IPS DF 6.9 (cell line): ENCODE measurements at regions not wholly inside any gene's neighbourhood (a gene's known extent, or its start where the extent isn't known, plus 50 kb on each side); places are given as distances from the start of the nearest gene placed in this dataset.

Experiments
- DNase-seq: peaks from one replicate; pipeline ENCODE4 v3.0.0-alpha.2; 2013; ENCODE audit warnings: low read depth, low spot score
- H3K27ac ChIP-seq: one replicate; pipeline ENCODE4 v1.5.1; 2013; ENCODE audit warnings: low read length, control low read depth
- H3K27me3 ChIP-seq: 2 replicates; pipeline ENCODE4 v1.6.1; 2013; ENCODE audit warnings: mild to moderate bottlenecking, low read length; ENCODE audit not compliant: control insufficient read depth, insufficient read depth
- H3K36me3 ChIP-seq: 2 replicates; pipeline ENCODE4 v1.6.1; 2013; ENCODE audit warnings: low read length; ENCODE audit not compliant: control insufficient read depth, insufficient read depth
- H3K4me1 ChIP-seq: 2 replicates; pipeline ENCODE4 v1.6.1; 2013; ENCODE audit warnings: low read length; ENCODE audit not compliant: control insufficient read depth, insufficient read depth
- H3K4me3 ChIP-seq: 2 replicates; pipeline ENCODE4 v1.5.1; 2013; ENCODE audit warnings: mild to moderate bottlenecking, low read length
- H3K9me3 ChIP-seq: 2 replicates; pipeline ENCODE4 v1.6.1; 2013; ENCODE audit warnings: low read length, inconsistent platforms; ENCODE audit not compliant: control insufficient read depth, insufficient read depth
- WGBS: extraction: QIAGEN DNeasy Blood & Tissue Kit; methylation state at CpG from one replicate; pipeline ENCODE4 v1.1.7; 2013; ENCODE audit warnings: mixed read lengths, missing lambda C conversion rate; ENCODE audit not compliant: insufficient read length, insufficient coverage; 5-methylcytosine and 5-hydroxymethylcytosine counted together

DNA sequence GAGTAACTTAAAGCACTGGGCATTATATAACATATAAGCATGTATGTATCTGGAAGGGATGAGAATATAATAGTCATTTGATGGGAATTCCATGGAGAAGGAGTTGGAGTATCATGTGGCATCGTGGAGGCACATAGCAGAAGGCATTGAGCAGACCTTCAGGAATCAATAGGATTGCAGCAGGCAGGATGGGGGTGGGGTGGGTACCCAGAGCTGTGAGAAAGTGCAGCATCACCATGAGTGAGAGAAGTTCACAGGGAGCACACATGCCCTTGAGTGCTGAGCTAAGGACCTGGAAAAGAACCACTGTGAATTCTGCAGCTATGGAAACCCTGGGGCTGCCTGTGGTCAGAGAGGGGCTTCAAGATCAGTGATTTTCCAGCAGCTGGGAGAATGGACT is 57.3 kb downstream of the MED10 start:
- DNase-seq = no peak
- no CpG with 5 or more reads among the region's 1 CpG for WGBS
- Histone ChIP-seq H3K9me3 (no peaks in the 10 kb centered on the region), H3K27ac (no peak overlapping the region), H3K4me3 (no peak overlapping the region), H3K27me3 (no peaks in the 10 kb centered on the region), H3K36me3 (no peaks in the 10 kb centered on the region), H3K4me1 (no peaks in the 10 kb centered on the region)

DNA sequence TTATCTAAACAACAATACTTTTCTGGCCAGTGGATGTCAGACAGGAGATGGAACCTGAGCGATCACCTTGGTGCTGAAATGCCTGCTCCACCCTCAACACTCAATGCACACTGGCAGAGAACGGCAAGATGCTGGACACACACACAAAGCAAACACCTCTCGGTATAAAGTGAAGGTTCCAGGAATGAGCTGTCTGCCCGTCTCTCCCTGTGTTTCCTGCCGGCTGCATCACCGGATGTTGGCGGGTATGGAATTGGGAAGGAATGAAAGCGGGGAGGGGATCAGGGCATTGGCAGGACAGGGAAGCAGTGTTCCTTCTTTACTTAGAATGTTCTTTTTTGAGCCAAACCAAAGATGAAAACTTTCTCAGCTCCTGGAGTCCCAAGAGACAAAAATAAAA is 59.2 kb downstream of the MED10 start:
- H3K27ac ChIP-seq = no peak overlapping the region
- DNase-seq = no peak
- no peak overlapping the region for H3K4me3 ChIP-seq
- no peaks in the 10 kb centered on the region for H3K36me3 ChIP-seq
- H3K27me3 ChIP-seq = no peaks in the 10 kb centered on the region
- no peaks in the 10 kb centered on the region for H3K4me1 ChIP-seq
- no CpG with 5 or more reads among the region's 8 CpGs for WGBS
- H3K9me3 ChIP-seq = no peaks in the 10 kb centered on the region

DNA sequence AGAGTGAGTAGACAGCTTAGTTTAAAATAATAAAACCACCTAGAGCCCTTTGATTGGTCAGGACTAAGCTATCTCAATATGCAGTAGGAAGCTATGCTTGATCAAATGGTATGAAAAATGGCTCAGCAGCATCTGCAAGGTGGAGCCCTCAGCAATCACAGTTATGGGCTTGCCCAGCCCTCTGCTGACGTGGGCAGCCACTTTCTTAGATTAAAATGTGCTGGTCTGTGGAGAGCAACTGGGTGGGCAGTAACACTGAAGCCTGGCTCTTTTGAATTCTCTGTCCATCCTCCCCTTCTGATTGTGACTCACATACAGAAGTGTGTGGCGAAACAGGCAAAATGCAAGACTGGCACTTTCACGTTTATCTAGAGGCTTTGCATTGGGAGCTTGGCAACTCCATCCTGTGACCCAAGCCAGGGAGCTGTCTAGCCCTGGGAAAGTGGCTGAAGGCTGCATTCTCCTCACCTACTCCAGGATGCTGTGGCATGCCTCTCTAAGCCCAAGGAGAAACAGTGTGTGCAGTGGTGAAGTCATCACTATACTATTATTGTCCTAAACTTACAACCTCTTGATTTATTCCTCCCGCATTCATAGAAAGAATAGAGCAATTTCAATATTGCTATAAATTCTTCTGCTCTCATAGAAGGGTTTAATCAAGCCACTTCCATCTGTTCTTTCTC is 61.1 kb downstream of the MED10 start:
- Histone ChIP-seq H3K9me3 (no peaks in the 10 kb centered on the region), H3K27me3 (no peaks in the 10 kb centered on the region), H3K4me1 (no peaks in the 10 kb centered on the region), H3K36me3 (no peaks in the 10 kb centered on the region), H3K27ac (no peak overlapping the region), H3K4me3 (no peak overlapping the region)
- no peak for DNase-seq
- no CpG with 5 or more reads among the region's 4 CpGs for whole genome bisulfite sequencing

DNA sequence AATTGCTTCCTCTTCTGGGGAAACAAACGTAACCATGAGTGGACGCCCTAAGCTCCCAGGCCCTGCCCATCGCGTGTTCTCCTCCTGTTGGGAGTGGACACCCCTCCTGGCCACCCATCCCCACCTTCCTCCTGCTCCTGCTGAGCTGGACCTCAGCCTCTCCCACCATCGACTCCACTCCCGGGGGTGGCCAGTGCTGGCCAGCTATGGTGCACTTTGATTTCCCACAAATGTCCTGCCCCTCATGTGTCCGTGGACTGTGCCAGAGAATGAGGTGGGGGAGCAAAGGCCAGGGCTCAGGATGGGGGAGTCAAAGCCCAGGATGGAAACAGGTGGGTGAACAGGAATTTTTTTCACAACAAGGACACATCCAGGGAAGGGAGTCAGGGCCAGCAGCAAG is 62.8 kb downstream of the MED10 start:
- no peaks in the 10 kb centered on the region for H3K4me1 ChIP-seq
- no peaks in the 10 kb centered on the region for H3K27me3 ChIP-seq
- no peak overlapping the region for H3K27ac ChIP-seq
- WGBS = no CpG with 5 or more reads among the region's 7 CpGs
- no peak overlapping the region for H3K4me3 ChIP-seq
- H3K9me3 ChIP-seq = no peaks in the 10 kb centered on the region
- no peaks in the 10 kb centered on the region for H3K36me3 ChIP-seq
- DNase-seq = no peak

DNA sequence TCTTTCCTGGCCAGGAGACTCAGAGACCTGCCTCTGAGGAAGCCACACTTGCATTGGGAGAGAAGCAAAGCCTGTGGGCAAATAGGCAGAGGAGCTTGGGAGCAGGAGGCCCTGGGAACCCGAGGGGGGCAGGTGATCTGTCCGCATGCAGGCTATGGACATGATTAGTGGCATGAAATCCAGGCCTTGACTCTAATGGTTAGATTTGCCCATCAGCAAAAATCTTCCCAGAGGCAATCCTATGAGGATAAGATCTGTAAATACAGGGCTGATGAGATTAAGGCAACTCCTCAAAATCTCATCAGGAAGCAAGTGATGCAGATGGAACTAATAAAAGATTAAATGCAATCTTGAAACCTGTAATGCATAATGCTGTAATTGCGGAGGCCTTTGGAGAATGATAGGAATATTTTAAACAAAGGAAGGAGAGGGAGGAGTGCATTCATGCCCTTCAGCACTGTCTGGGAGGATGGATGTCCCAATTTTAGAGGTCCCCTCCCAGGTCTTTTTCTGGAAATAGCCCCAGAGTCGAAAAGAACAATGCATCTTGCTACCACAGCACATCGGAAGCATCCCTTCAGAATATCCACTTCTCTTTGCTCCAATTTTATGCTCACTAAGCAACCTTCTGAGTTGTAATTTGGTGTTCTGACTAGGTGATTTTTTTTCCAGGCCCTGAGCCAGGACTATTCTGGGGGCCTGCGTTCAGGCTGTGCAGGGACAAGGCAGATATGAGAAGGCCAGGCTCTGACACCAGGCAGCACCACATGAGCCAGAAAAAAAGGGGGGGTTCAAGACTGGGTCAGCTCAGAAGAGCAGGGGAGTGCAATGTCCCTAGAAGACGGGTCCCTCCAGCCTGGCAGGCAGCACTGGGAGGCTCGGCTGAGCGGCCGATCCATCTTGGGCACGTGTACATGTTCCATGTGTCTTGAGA is 66.5 kb downstream of the MED10 start:
- H3K36me3 ChIP-seq = no peaks in the 10 kb centered on the region
- H3K27me3 ChIP-seq = peaks cover 5% of the 10 kb centered on the region; the same call in 1 of the 2 replicates
- DNase-seq = no peak
- H3K4me3 ChIP-seq = no peak overlapping the region
- no peaks in the 10 kb centered on the region for H3K4me1 ChIP-seq
- no peak overlapping the region for H3K27ac ChIP-seq
- WGBS = no CpG with 5 or more reads among the region's 11 CpGs
- no peaks in the 10 kb centered on the region; the same call in 1 of the 2 replicates for H3K9me3 ChIP-seq

DNA sequence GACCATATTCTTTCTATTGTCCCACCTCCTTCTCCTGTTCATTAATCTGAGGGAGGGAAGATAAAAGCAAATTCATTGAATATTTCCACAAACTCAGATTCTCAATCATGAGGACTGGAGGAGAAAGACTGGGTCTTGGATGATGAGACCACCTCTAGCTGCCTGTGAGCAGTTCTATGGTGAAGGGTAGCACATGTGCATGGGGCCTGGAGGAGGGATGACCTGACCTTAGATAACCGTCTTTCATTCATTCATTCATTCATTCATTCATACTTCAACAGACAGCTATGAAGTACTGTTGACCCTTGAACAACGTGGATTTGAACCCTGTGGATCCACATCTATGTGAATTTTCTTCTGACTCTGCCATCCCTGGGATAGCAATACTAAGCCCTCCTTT is 68.4 kb downstream of the MED10 start:
- Histone ChIP-seq H3K4me3 (no peak overlapping the region), H3K27me3 (peaks cover 8% of the 10 kb centered on the region; the same call in 1 of the 2 replicates), H3K4me1 (no peaks in the 10 kb centered on the region), H3K27ac (no peak overlapping the region), H3K36me3 (no peaks in the 10 kb centered on the region), H3K9me3 (no peaks in the 10 kb centered on the region; the same call in 1 of the 2 replicates)
- no peak for DNase-seq
- no CpG with 5 or more reads among the region's 2 CpGs for WGBS

DNA sequence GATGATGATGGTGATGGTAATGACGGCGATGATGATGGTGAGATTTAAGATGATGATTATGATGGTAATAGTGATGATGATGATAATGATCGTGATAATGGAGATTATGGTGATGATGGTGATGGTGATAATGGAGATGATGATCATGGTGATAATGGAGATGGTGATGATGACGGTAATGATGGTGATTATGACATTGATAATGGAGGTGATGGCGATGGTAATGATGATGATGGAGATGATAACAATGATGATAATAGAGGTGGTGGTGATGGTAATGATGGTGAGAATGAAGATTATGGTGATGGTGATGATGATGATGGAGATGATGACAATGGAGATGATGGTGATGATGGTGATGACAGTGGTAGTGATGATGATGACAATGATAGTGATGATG is 69.7 kb downstream of the MED10 start:
- Histone ChIP-seq H3K9me3 (no peaks in the 10 kb centered on the region; the same call in 1 of the 2 replicates), H3K4me1 (no peaks in the 10 kb centered on the region), H3K36me3 (no peaks in the 10 kb centered on the region), H3K27me3 (peaks cover 15% of the 10 kb centered on the region), H3K27ac (no peak overlapping the region), H3K4me3 (no peak overlapping the region)
- DNase-seq = no peak
- WGBS = 100% methylated on average over 5 of the region's 5 CpGs

DNA sequence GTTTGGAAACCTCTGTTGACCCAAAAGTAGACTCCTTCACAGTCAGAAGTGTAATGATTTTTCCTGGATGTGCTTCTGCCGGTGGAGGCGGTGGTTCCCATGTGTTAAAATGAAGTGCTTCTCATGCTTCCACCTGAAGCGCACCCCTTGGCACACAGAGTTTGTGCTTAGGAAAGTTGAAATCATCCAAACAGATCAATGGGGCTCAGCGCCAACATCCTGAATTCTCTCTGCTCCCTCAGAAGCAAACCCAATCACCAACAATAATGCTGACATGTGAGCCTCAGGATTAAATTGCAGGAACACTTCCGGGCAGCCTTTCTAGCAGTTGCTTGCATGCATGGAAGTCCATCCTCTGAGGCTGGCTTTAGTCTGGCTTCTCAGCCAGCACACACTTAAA is 71.0 kb downstream of the MED10 start:
- no CpG with 5 or more reads among the region's 5 CpGs for WGBS
- Histone ChIP-seq H3K27ac (no peak overlapping the region), H3K36me3 (no peaks in the 10 kb centered on the region), H3K9me3 (no peaks in the 10 kb centered on the region; the same call in 1 of the 2 replicates), H3K27me3 (peaks cover 18% of the 10 kb centered on the region), H3K4me1 (no peaks in the 10 kb centered on the region), H3K4me3 (no peak overlapping the region)
- DNase-seq = no peak

DNA sequence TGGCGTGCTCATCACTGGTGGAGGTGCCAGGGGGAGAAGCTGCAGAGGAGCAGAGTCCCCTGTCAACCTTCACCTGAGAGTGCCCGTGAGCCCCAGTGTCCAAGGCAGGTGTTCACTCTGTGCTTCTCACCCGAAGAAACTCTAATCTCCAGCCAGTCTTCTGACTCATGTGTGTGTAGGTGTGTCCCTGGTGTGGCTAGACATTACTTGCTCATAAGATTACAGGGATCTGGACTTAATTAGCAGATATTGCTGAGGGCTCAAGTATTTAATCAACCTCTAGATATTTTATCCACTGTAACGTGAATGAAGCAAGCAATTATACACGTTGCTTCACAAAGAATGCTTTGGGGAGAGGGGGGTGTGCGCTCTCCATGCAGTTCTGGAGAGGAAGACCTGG is 72.5 kb downstream of the MED10 start:
- no peaks in the 10 kb centered on the region; the same call in 1 of the 2 replicates for H3K9me3 ChIP-seq
- peaks cover 25% of the 10 kb centered on the region for H3K27me3 ChIP-seq
- no peak for DNase-seq
- no peaks in the 10 kb centered on the region for H3K4me1 ChIP-seq
- no CpG with 5 or more reads among the region's 6 CpGs for WGBS
- no peak overlapping the region for H3K27ac ChIP-seq
- no peak overlapping the region for H3K4me3 ChIP-seq
- no peaks in the 10 kb centered on the region for H3K36me3 ChIP-seq

DNA sequence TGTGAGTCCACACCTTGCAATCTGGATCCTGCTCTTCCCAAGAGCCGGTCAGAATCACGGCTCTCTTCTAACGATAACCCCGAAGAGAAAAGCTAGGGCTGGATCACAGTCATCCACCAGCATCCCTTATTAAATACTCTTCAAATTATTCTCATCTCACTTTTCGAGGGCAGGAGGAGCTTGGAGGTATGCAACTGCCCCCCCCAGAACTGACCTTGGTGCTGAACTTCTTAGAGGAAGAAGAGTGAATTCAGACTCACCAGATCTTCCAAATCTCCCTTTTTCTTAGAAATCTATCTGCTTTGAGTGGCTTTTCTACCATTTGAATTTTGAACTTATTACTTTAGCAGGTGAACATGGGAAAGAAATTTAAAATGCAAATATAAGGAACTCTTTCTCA is 75.7 kb downstream of the MED10 start:
- Histone ChIP-seq H3K27me3 (peaks cover 25% of the 10 kb centered on the region), H3K9me3 (no peaks in the 10 kb centered on the region), H3K36me3 (no peaks in the 10 kb centered on the region), H3K4me1 (no peaks in the 10 kb centered on the region), H3K4me3 (no peak overlapping the region), H3K27ac (no peak overlapping the region)
- WGBS = no CpG with 5 or more reads among the region's 5 CpGs
- DNase-seq = no peak
